GM18508 (cell line): ENCODE measurements at regions not wholly inside any gene's neighbourhood (a gene's known extent, or its start where the extent isn't known, plus 50 kb on each side); places are given as distances from the start of the nearest gene placed in this dataset.
"Not testable (repeated sequence)": the region's sequence is repeated elsewhere in the genome, so short reads cannot be mapped to it uniquely, and the experiment has no call there.

Experiments
- ATAC-seq: cut with Tn5 transposase; IDR thresholded peaks from one replicate; pipeline ENCODE4 v1.9.1; 2021; ENCODE audit warnings: moderate number of reproducible peaks; ENCODE audit not compliant: insufficient read depth, unreplicated experiment

GRCh38 chr10:61063034-61063433 lies 119.0 kb upstream of the RHOBTB1 start:
- ATAC-seq: no peak

GRCh38 chr10:61061923-61062504 lies 118.0 kb upstream of the RHOBTB1 start:
- ATAC-seq: no peak

- ATAC-seq: no peak
Observed at GRCh38 chr10:61059636-61060035, 115.7 kb upstream of the RHOBTB1 start.

GRCh38 chr10:61052469-61053205 lies 108.7 kb upstream of the RHOBTB1 start:
- ATAC-seq: no peak

- no peak for ATAC-seq
Observed at GRCh38 chr10:61051344-61051743, 107.4 kb upstream of the RHOBTB1 start.

GRCh38 chr10:61050120-61050745 lies 106.2 kb upstream of the RHOBTB1 start:
- no peak for ATAC-seq

- ATAC-seq: no peak
Observed at GRCh38 chr10:61049386-61049785, 105.4 kb upstream of the RHOBTB1 start.

GRCh38 chr10:61047788-61048560 lies 104.0 kb upstream of the RHOBTB1 start:
- ATAC-seq: no peak

GRCh38 chr10:61047081-61047480 lies 103.1 kb upstream of the RHOBTB1 start:
- ATAC-seq: no peak

GRCh38 chr10:61045480-61045879 lies 101.5 kb upstream of the RHOBTB1 start:
- not testable (repeated sequence) for ATAC-seq

- ATAC-seq: no peak
Observed at GRCh38 chr10:61042533-61042932, 98.5 kb upstream of the RHOBTB1 start.

GRCh38 chr10:61040399-61041016 lies 96.5 kb upstream of the RHOBTB1 start:
- ATAC-seq: no peak

GRCh38 chr10:61039868-61040267 lies 95.9 kb upstream of the RHOBTB1 start:
- ATAC-seq: no peak

- ATAC-seq: not testable (repeated sequence)
Observed at GRCh38 chr10:61037261-61037830, 93.4 kb upstream of the RHOBTB1 start.

- not testable (repeated sequence) for ATAC-seq
Observed at GRCh38 chr10:61036148-61036547, 92.2 kb upstream of the RHOBTB1 start.

GRCh38 chr10:61031341-61031740 lies 87.4 kb upstream of the RHOBTB1 start:
- ATAC-seq: no peak

- no peak for ATAC-seq
Observed at GRCh38 chr10:61029411-61029810, 85.4 kb upstream of the RHOBTB1 start.

GRCh38 chr10:61028861-61029361 lies 84.9 kb upstream of the RHOBTB1 start:
- no peak for ATAC-seq

GRCh38 chr10:61024856-61025201 lies 80.8 kb upstream of the RHOBTB1 start:
- ATAC-seq: no peak
